Ovary (tissue), 3 donors: ENCODE measurements at regions not wholly inside any gene's neighbourhood (a gene's known extent, or its start where the extent isn't known, plus 50 kb on each side); places are given as distances from the start of the nearest gene placed in this dataset.

Source experiments
- CTCF ChIP-seq, 3 donors: fragments of 450-650 bp in 2 of 3; fragments of 200-600 bp in 1 of 3; IDR thresholded peaks; one replicate each; pipeline versions ENCODE4 v1.5.1 to v1.8.0; 2016 to 2022; ENCODE audit warnings: antibody characterized with exemption in 3 of 3, mild to moderate bottlenecking in 1 of 3
- EP300 ChIP-seq: sonication (generic); formaldehyde crosslinking; IDR thresholded peaks from one replicate; pipeline ENCODE4 v1.6.1; 2017; ENCODE audit warnings: antibody characterized with exemption
- POLR2A ChIP-seq: fragments of 450-650 bp; IDR thresholded peaks from one replicate; pipeline ENCODE4 v1.6.1; 2017; ENCODE audit warnings: antibody characterized with exemption, mild to moderate bottlenecking, moderate library complexity
- donor health status: DM: no; HTN: no; CAD: no.

- TF ChIP-seq CTCF (IDR thresholded peaks at IDR 0.05) (no peak), POLR2A (no peak), EP300 (no peak)
These were observed 93.3 kb downstream of the UTRN start for GRCh38 chr6:144378437-144378836.
